ENCODE measurements at regions not wholly inside any gene's neighbourhood (a gene's known extent, or its start where the extent isn't known, plus 50 kb on each side); places are given as distances from the start of the nearest gene placed in this dataset.

DNA sequence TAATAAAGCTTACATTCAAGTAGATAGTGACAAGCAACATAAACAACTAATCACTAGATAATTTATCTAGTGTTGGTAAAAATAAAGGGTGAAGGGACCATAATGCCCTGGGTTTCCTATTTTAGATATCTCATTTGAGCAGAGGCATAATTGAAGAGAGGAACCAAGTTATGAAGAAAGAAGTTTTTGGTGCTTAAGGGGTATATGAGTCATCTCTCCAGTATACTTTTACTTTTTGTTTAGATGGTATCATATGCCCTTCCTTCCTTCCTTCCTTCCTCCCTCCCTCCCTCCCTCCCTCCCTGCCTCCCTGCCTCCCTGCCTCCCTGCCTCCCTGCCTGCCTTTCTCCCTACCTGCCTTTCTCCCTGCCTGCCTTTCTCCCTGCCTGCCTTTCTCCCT is 1053.5 kb upstream of the CELF4 start:
- Histone ChIP-seq H3K36me3 (ENCODE audit: control insufficient read depth, insufficient read depth, low read length) (no peaks in the 10 kb centered on the region), H3K27me3 (replicated peaks; ENCODE audit: control insufficient read depth, insufficient read depth, low read length) (no peaks in the 10 kb centered on the region), H3K9me3 (no peaks in the 10 kb centered on the region), H3K4me1 (no peaks in the 10 kb centered on the region), H3K4me3 (ENCODE audit: low read depth, low read length) (no peak overlapping the region)
- no peak overlapping the region for H3K4me3 Mint-ChIP-seq (ENCODE audit: unreplicated experiment)
- TF ChIP-seq, protein P1, sequence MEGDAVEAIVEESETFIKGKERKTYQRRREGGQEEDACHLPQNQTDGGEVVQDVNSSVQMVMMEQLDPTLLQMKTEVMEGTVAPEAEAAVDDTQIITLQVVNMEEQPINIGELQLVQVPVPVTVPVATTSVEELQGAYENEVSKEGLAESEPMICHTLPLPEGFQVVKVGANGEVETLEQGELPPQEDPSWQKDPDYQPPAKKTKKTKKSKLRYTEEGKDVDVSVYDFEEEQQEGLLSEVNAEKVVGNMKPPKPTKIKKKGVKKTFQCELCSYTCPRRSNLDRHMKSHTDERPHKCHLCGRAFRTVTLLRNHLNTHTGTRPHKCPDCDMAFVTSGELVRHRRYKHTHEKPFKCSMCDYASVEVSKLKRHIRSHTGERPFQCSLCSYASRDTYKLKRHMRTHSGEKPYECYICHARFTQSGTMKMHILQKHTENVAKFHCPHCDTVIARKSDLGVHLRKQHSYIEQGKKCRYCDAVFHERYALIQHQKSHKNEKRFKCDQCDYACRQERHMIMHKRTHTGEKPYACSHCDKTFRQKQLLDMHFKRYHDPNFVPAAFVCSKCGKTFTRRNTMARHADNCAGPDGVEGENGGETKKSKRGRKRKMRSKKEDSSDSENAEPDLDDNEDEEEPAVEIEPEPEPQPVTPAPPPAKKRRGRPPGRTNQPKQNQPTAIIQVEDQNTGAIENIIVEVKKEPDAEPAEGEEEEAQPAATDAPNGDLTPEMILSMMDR (IDR thresholded peaks at IDR 0.05; ENCODE audit: insufficient read depth in 1 of 2, low read depth in 1 of 2, low read length in 1 of 2, severe bottlenecking in 1 of 2, unreplicated experiment in 1 of 2), result no peak
- BruUV-seq (replicated peaks), result no TSS peak
- no peak for DNase-seq
- H3K4me1 Mint-ChIP-seq (ENCODE audit: low read depth, unreplicated experiment), result no peaks in the 10 kb centered on the region
- ChIA-PET POLR2A (no interaction called here), CTCF (no interaction called here)
- intact Hi-C loops (cut with micrococcal nuclease; ENCODE audit: unreplicated experiment), result no loop called here
- no peaks in the 10 kb centered on the region for H3K9me3 Mint-ChIP-seq (ENCODE audit: unreplicated experiment)
- H3K27ac Mint-ChIP-seq (ENCODE audit: unreplicated experiment), result no peak overlapping the region
- peaks cover 15% of the 10 kb centered on the region for H3K27me3 Mint-ChIP-seq (ENCODE audit: insufficient read depth, unreplicated experiment)
- no peaks in the 10 kb centered on the region for H3K36me3 Mint-ChIP-seq (ENCODE audit: insufficient read depth, unreplicated experiment)

DNA sequence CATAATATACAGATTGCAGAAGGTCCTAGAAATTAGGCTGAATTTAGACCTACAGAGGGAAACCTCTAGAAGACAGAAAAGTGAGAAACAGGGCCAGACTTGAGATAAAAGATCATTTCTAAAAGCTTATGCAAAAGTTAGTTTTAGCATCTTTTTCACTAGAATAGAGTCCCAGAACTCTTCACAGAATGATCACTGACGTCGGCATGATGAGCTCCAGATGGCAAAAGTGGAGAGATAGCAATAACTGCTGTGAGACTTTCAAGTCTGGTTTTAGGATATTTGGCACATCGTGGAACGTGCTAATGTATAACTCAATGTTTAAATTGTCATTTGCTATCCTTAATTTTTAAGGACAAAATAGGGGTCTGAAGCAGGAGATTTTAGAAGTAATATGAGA is 1050.7 kb upstream of the CELF4 start:
- TF ChIP-seq, protein P1 (IDR thresholded peaks at IDR 0.05; ENCODE audit: insufficient read depth in 1 of 2, low read depth in 1 of 2, low read length in 1 of 2, severe bottlenecking in 1 of 2, unreplicated experiment in 1 of 2), result no peak
- H3K9me3 ChIP-seq, result no peaks in the 10 kb centered on the region
- POLR2A ChIA-PET, result no interaction called here
- no peak overlapping the region for H3K4me3 ChIP-seq (ENCODE audit: low read depth, low read length)
- no peaks in the 10 kb centered on the region for H3K27me3 ChIP-seq (replicated peaks; ENCODE audit: control insufficient read depth, insufficient read depth, low read length)
- BruUV-seq (replicated peaks), result no TSS peak
- intact Hi-C loops (cut with micrococcal nuclease; ENCODE audit: unreplicated experiment), result no loop called here
- H3K4me1 ChIP-seq, result no peaks in the 10 kb centered on the region
- H3K27me3 Mint-ChIP-seq (ENCODE audit: insufficient read depth, unreplicated experiment), result peaks cover 11% of the 10 kb centered on the region
- H3K4me3 Mint-ChIP-seq (ENCODE audit: unreplicated experiment), result no peak overlapping the region
- no peak for DNase-seq
- H3K27ac Mint-ChIP-seq (ENCODE audit: unreplicated experiment), result no peak overlapping the region
- CTCF ChIA-PET, result no interaction called here
- no peaks in the 10 kb centered on the region for H3K36me3 ChIP-seq (ENCODE audit: control insufficient read depth, insufficient read depth, low read length)
- H3K9me3 Mint-ChIP-seq (ENCODE audit: unreplicated experiment), result no peaks in the 10 kb centered on the region
- H3K36me3 Mint-ChIP-seq (ENCODE audit: insufficient read depth, unreplicated experiment), result no peaks in the 10 kb centered on the region
- no peaks in the 10 kb centered on the region for H3K4me1 Mint-ChIP-seq (ENCODE audit: low read depth, unreplicated experiment)

DNA sequence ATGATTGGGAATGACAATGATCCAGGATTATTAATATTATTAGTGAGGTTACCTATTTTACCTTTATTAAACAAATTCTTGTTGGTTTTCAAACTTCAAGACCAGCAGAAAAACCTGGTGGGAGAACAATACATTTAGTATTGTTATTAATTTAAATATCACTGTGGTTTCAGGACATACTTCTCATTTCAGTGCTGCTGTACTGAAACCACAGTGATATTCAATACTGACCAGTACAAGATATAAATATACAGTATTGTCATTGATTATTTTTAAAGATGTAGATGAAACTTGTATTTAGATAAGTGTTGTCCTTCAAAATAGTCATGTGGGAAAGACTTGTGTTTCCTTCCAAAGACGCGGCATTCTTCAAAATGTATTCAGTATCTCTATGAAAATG is 1047.3 kb upstream of the CELF4 start:
- no peaks in the 10 kb centered on the region for H3K9me3 ChIP-seq
- no peak for DNase-seq
- Mint-ChIP-seq H3K36me3 (ENCODE audit: insufficient read depth, unreplicated experiment) (no peaks in the 10 kb centered on the region), H3K4me3 (ENCODE audit: unreplicated experiment) (no peak overlapping the region), H3K27ac (ENCODE audit: unreplicated experiment) (no peak overlapping the region), H3K9me3 (ENCODE audit: unreplicated experiment) (no peaks in the 10 kb centered on the region), H3K4me1 (ENCODE audit: low read depth, unreplicated experiment) (no peaks in the 10 kb centered on the region), H3K27me3 (ENCODE audit: insufficient read depth, unreplicated experiment) (peaks cover 5% of the 10 kb centered on the region)
- no peaks in the 10 kb centered on the region for H3K4me1 ChIP-seq
- no peaks in the 10 kb centered on the region for H3K27me3 ChIP-seq (replicated peaks; ENCODE audit: control insufficient read depth, insufficient read depth, low read length)
- H3K4me3 ChIP-seq (ENCODE audit: low read depth, low read length), result no peak overlapping the region
- ChIA-PET POLR2A (no interaction called here), CTCF (no interaction called here)
- intact Hi-C loops (cut with micrococcal nuclease; ENCODE audit: unreplicated experiment), result no loop called here
- no TSS peak for BruUV-seq (replicated peaks)
- H3K36me3 ChIP-seq (ENCODE audit: control insufficient read depth, insufficient read depth, low read length), result no peaks in the 10 kb centered on the region
- TF ChIP-seq, protein P1 (IDR thresholded peaks at IDR 0.05; ENCODE audit: insufficient read depth in 1 of 2, low read depth in 1 of 2, low read length in 1 of 2, severe bottlenecking in 1 of 2, unreplicated experiment in 1 of 2), result no peak

Data from Caco-2 (cell line).